ENCODE measurements at regions not wholly inside any gene's neighbourhood (a gene's known extent, or its start where the extent isn't known, plus 50 kb on each side); places are given as distances from the start of the nearest gene placed in this dataset.

GRCh38 chr3:20604659-20605058 lies 418.7 kb upstream of the SGO1 start:
- H3K9ac ChIP-seq (ENCODE audit: low read depth, low read length): no peak overlapping the region
- no peaks in the 10 kb centered on the region for H3K36me3 ChIP-seq (ENCODE audit: insufficient read depth, low read length)
- no peaks in the 10 kb centered on the region for H3K9me3 ChIP-seq (replicated peaks; ENCODE audit: low read length)
- H3K27me3 ChIP-seq (ENCODE audit: control insufficient read depth, insufficient read depth, low read length): no peaks in the 10 kb centered on the region
- H3K4me3 ChIP-seq (ENCODE audit: low read length): no peak overlapping the region
- no peak overlapping the region for H3K4me2 ChIP-seq (ENCODE audit: low read length)
- no peaks in the 10 kb centered on the region for H3K4me1 ChIP-seq (ENCODE audit: control insufficient read depth, insufficient read depth, low read length)

DNA sequence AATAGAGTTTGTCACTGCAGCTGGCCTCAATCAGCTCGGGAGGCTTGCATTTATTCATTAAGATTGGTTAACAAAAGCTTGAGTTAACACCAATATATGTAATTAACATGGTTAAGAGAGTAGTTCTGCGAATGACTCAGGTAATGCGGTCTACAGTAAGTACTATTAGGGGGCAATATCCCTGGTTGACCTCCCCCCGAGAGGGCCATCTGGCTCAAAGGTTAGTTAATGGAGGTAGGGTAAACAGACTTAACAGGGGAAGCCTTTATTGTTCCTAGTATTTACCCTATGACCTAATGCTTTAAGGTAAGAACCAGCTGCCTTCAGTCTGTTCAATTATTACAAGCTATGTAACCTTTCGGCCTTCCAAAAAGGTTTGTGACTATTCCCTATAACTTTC lies 403.3 kb upstream of the SGO1 start:
- Histone ChIP-seq H3K27me3 (ENCODE audit: control insufficient read depth, insufficient read depth, low read length) (no peaks in the 10 kb centered on the region), H3K4me1 (ENCODE audit: control insufficient read depth, insufficient read depth, low read length) (no peaks in the 10 kb centered on the region), H3K4me3 (ENCODE audit: low read length) (no peak overlapping the region), H3K4me2 (ENCODE audit: low read length) (no peak overlapping the region), H3K9ac (ENCODE audit: low read depth, low read length) (no peak overlapping the region), H3K9me3 (replicated peaks; ENCODE audit: low read length) (no peaks in the 10 kb centered on the region), H3K36me3 (ENCODE audit: insufficient read depth, low read length) (no peaks in the 10 kb centered on the region)

GRCh38 chr3:20588781-20589180 lies 402.8 kb upstream of the SGO1 start:
- H3K4me3 ChIP-seq (ENCODE audit: low read length): no peak overlapping the region
- no peaks in the 10 kb centered on the region for H3K9me3 ChIP-seq (replicated peaks; ENCODE audit: low read length)
- H3K27me3 ChIP-seq (ENCODE audit: control insufficient read depth, insufficient read depth, low read length): no peaks in the 10 kb centered on the region
- H3K9ac ChIP-seq (ENCODE audit: low read depth, low read length): no peak overlapping the region
- H3K36me3 ChIP-seq (ENCODE audit: insufficient read depth, low read length): no peaks in the 10 kb centered on the region
- H3K4me2 ChIP-seq (ENCODE audit: low read length): no peak overlapping the region
- no peaks in the 10 kb centered on the region for H3K4me1 ChIP-seq (ENCODE audit: control insufficient read depth, insufficient read depth, low read length)

- Histone ChIP-seq H3K27me3 (ENCODE audit: control insufficient read depth, insufficient read depth, low read length) (no peaks in the 10 kb centered on the region), H3K9ac (ENCODE audit: low read depth, low read length) (no peak overlapping the region), H3K4me1 (ENCODE audit: control insufficient read depth, insufficient read depth, low read length) (no peaks in the 10 kb centered on the region), H3K4me3 (ENCODE audit: low read length) (no peak overlapping the region), H3K36me3 (ENCODE audit: insufficient read depth, low read length) (no peaks in the 10 kb centered on the region), H3K9me3 (replicated peaks; ENCODE audit: low read length) (no peaks in the 10 kb centered on the region), H3K4me2 (ENCODE audit: low read length) (no peak overlapping the region)
Measured at GRCh38 chr3:20583648-20584047, 397.6 kb upstream of the SGO1 start.

GRCh38 chr3:20576228-20576627 lies 390.2 kb upstream of the SGO1 start:
- no peaks in the 10 kb centered on the region for H3K27me3 ChIP-seq (ENCODE audit: control insufficient read depth, insufficient read depth, low read length)
- H3K4me1 ChIP-seq (ENCODE audit: control insufficient read depth, insufficient read depth, low read length): peaks cover 18% of the 10 kb centered on the region

GRCh38 chr3:20575146-20575545 lies 389.1 kb upstream of the SGO1 start:
- Histone ChIP-seq H3K4me3 (ENCODE audit: low read length) (peak overlapping the region; percentile 8), H3K36me3 (ENCODE audit: insufficient read depth, low read length) (no peaks in the 10 kb centered on the region), H3K27me3 (ENCODE audit: control insufficient read depth, insufficient read depth, low read length) (no peaks in the 10 kb centered on the region), H3K9me3 (replicated peaks; ENCODE audit: low read length) (no peaks in the 10 kb centered on the region), H3K4me1 (ENCODE audit: control insufficient read depth, insufficient read depth, low read length) (peaks cover 18% of the 10 kb centered on the region), H3K4me2 (ENCODE audit: low read length) (peak overlapping the region; percentile 14), H3K9ac (ENCODE audit: low read depth, low read length) (no peak overlapping the region)

More at GRCh38 chr3:20576228-20576627, 390.2 kb upstream of the SGO1 start:
- Histone ChIP-seq H3K36me3 (ENCODE audit: insufficient read depth, low read length) (no peaks in the 10 kb centered on the region), H3K4me3 (ENCODE audit: low read length) (no peak overlapping the region), H3K9me3 (replicated peaks; ENCODE audit: low read length) (no peaks in the 10 kb centered on the region), H3K9ac (ENCODE audit: low read depth, low read length) (no peak overlapping the region), H3K4me2 (ENCODE audit: low read length) (no peak overlapping the region)

DNA sequence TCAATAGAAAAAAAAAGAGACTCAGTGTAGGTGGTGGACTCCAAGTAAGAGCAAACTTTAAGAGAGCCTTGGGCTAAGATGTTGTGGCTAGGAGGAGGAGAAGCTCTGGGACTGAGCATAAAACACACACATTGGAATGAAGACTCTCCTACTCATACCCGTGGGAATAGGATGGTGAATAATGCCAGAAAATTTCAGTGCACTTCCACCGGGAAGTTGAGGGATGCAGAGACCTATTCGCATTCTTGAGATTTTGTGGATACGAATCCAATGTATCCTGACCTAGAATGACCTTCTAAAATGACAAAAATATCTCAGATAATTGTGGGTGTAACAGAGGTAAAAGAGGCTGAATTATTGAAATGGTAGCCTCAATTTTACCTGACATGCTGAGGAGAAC lies 388.7 kb upstream of the SGO1 start:
- Histone ChIP-seq H3K9me3 (replicated peaks; ENCODE audit: low read length) (no peaks in the 10 kb centered on the region), H3K27me3 (ENCODE audit: control insufficient read depth, insufficient read depth, low read length) (no peaks in the 10 kb centered on the region), H3K9ac (ENCODE audit: low read depth, low read length) (no peak overlapping the region), H3K4me1 (ENCODE audit: control insufficient read depth, insufficient read depth, low read length) (peaks cover 18% of the 10 kb centered on the region), H3K4me3 (ENCODE audit: low read length) (peak overlapping the region; percentile 8), H3K4me2 (ENCODE audit: low read length) (peak overlapping the region; percentile 14), H3K36me3 (ENCODE audit: insufficient read depth, low read length) (no peaks in the 10 kb centered on the region)

DNA sequence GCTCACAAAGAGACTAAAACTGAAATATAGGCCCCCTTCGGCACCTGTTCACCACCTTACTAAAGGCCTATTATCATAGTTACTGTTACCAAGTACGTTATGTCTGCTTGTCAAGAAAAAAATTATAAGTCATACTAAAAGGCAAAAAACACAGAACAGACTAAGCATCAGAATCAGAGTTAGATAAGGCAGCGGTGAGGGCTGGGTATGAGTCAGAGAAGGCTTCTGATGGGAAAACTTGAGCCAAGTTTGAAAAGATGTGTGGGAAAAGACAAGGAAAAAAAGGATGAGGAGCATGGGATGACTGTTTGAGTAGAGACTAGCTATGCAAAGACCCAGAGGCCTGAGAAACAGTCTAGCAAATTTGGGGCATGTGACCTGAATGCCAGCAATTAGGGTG lies 387.2 kb upstream of the SGO1 start:
- Histone ChIP-seq H3K27me3 (ENCODE audit: control insufficient read depth, insufficient read depth, low read length) (no peaks in the 10 kb centered on the region), H3K9me3 (replicated peaks; ENCODE audit: low read length) (no peaks in the 10 kb centered on the region), H3K4me1 (ENCODE audit: control insufficient read depth, insufficient read depth, low read length) (peaks cover 18% of the 10 kb centered on the region), H3K4me3 (ENCODE audit: low read length) (no peak overlapping the region), H3K36me3 (ENCODE audit: insufficient read depth, low read length) (no peaks in the 10 kb centered on the region), H3K9ac (ENCODE audit: low read depth, low read length) (no peak overlapping the region), H3K4me2 (ENCODE audit: low read length) (no peak overlapping the region)

DNA sequence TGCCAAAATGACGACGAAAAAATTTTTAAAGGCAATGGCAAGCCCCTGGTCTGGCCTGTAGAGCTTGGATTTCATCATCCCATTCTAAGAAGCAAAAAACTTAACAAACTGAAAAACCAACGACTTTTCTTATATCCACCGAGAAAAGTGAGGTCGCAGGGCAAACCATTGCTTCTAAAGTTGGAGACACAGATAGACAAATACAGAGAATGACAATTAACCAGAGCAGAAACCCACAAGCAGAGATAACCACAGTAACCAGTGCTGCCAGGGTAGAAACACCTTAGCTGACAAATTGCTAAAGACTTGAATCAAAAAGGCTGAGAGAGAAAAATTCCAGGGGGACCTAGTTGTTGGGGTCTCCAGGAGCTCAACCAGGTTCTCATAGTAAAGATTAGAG lies 386.5 kb upstream of the SGO1 start:
- no peaks in the 10 kb centered on the region for H3K27me3 ChIP-seq (ENCODE audit: control insufficient read depth, insufficient read depth, low read length)
- no peak overlapping the region for H3K4me2 ChIP-seq (ENCODE audit: low read length)
- H3K4me1 ChIP-seq (ENCODE audit: control insufficient read depth, insufficient read depth, low read length): peaks cover 18% of the 10 kb centered on the region
- no peak overlapping the region for H3K4me3 ChIP-seq (ENCODE audit: low read length)
- H3K36me3 ChIP-seq (ENCODE audit: insufficient read depth, low read length): no peaks in the 10 kb centered on the region
- no peaks in the 10 kb centered on the region for H3K9me3 ChIP-seq (replicated peaks; ENCODE audit: low read length)
- no peak overlapping the region for H3K9ac ChIP-seq (ENCODE audit: low read depth, low read length)

- Histone ChIP-seq H3K36me3 (ENCODE audit: insufficient read depth, low read length) (no peaks in the 10 kb centered on the region), H3K27me3 (ENCODE audit: control insufficient read depth, insufficient read depth, low read length) (no peaks in the 10 kb centered on the region), H3K4me3 (ENCODE audit: low read length) (no peak overlapping the region), H3K9ac (ENCODE audit: low read depth, low read length) (no peak overlapping the region), H3K4me2 (ENCODE audit: low read length) (no peak overlapping the region), H3K9me3 (replicated peaks; ENCODE audit: low read length) (no peaks in the 10 kb centered on the region), H3K4me1 (ENCODE audit: control insufficient read depth, insufficient read depth, low read length) (peaks cover 3% of the 10 kb centered on the region)
Measured at GRCh38 chr3:20569310-20569709, 383.3 kb upstream of the SGO1 start.

DNA sequence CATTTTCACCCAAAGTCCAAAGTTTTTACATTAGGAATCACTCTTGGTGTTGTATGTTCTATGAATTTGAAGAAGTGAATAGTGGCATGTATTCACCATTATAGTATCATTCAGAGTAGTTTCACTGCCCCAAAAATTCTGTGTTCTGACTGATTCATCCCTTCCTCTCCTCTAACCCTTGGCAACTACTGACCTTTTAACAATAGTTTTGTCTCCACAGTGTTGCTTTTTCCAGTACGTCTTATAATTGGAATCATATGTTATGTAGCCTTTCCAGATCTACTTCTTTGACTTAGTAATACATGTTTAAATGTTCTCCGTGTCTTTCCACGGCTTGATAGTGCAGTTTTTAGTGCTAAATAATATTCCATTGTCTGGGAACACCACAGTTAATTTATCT lies 379.0 kb upstream of the SGO1 start:
- no peak overlapping the region for H3K4me3 ChIP-seq (ENCODE audit: low read length)
- H3K36me3 ChIP-seq (ENCODE audit: insufficient read depth, low read length): no peaks in the 10 kb centered on the region
- H3K4me1 ChIP-seq (ENCODE audit: control insufficient read depth, insufficient read depth, low read length): no peaks in the 10 kb centered on the region
- no peak overlapping the region for H3K4me2 ChIP-seq (ENCODE audit: low read length)
- no peaks in the 10 kb centered on the region for H3K27me3 ChIP-seq (ENCODE audit: control insufficient read depth, insufficient read depth, low read length)
- no peaks in the 10 kb centered on the region for H3K9me3 ChIP-seq (replicated peaks; ENCODE audit: low read length)
- no peak overlapping the region for H3K9ac ChIP-seq (ENCODE audit: low read depth, low read length)

DNA sequence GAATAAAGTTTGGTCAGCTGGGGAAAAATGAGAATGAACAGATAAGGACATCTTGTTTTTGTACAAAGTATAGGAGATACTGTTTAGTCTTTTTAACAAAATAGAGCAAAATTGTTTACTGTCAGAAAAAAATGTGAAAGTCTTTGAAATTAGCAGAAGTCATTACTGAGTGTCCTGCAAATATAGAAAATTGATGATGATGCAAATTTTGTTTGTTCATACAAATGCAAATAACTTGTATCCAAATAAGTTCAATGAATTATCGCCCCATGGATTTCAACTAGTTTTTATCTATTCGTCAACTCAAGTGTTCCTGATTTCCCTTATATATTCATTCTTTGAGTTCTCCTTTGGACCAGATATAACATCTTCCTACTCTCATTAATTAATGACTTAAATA lies 378.0 kb upstream of the SGO1 start:
- Histone ChIP-seq H3K4me2 (ENCODE audit: low read length) (no peak overlapping the region), H3K9me3 (replicated peaks; ENCODE audit: low read length) (no peaks in the 10 kb centered on the region)

More for the DNA sequence above, 378.0 kb upstream of the SGO1 start:
- no peaks in the 10 kb centered on the region for H3K4me1 ChIP-seq (ENCODE audit: control insufficient read depth, insufficient read depth, low read length)
- no peaks in the 10 kb centered on the region for H3K27me3 ChIP-seq (ENCODE audit: control insufficient read depth, insufficient read depth, low read length)
- no peak overlapping the region for H3K9ac ChIP-seq (ENCODE audit: low read depth, low read length)
- no peaks in the 10 kb centered on the region for H3K36me3 ChIP-seq (ENCODE audit: insufficient read depth, low read length)
- no peak overlapping the region for H3K4me3 ChIP-seq (ENCODE audit: low read length)
